ENCODE measurements at regions not wholly inside any gene's neighbourhood (a gene's known extent, or its start where the extent isn't known, plus 50 kb on each side); places are given as distances from the start of the nearest gene placed in this dataset.

- TF ChIP-seq POLR2A (IDR thresholded peaks at IDR 0.05) (no peak), CTCF (IDR thresholded peaks at IDR 0.05) (no peak), EP300 (IDR thresholded peaks at IDR 0.05) (no peak), POLR2AphosphoS5 (IDR thresholded peaks at IDR 0.05) (no peak)
Observed at GRCh38 chr12:118925826-118926225, 55.5 kb upstream of the SRRM4 start.

Measured in sigmoid colon (tissue), 4 donors.